ENCODE measurements at regions not wholly inside any gene's neighbourhood (a gene's known extent, or its start where the extent isn't known, plus 50 kb on each side); places are given as distances from the start of the nearest gene placed in this dataset.
"Not testable (repeated sequence)": the region's sequence is repeated elsewhere in the genome, so short reads cannot be mapped to it uniquely, and the experiment has no call there.

GRCh38 chr11:81792416-81792815 lies 941.2 kb downstream of the FAM181B start:
- no peak for DNase-seq (ENCODE audit: low spot score)
- H2AFZ ChIP-seq (ENCODE audit: low read length), result no peak overlapping the region
- H3K4me3 ChIP-seq (ENCODE audit: low read depth, low read length, poor library complexity, severe bottlenecking), result no peak overlapping the region
- no peaks in the 10 kb centered on the region for H3K79me2 ChIP-seq (ENCODE audit: insufficient read depth, low read depth, low read length)
- TF ChIP-seq CTCF (conservative IDR thresholded peaks at IDR 0.05; ENCODE audit: low read length) (no peak), EZH2phosphoT487 (IDR thresholded peaks at IDR 0.05; ENCODE audit: borderline replicate concordance, low read depth, low read length) (no peak)
- CTCF ChIA-PET (ENCODE audit: unreplicated experiment), result no interaction called here
- POLR2A ChIA-PET, result interaction anchor here (1.0 kb wide), 1 partner anchor 12 kb away, joined by 3 read pairs; no protein-coding TSS in a partner anchor
- H3K36me3 ChIP-seq (ENCODE audit: insufficient read depth, low read length), result no peaks in the 10 kb centered on the region
- no peak overlapping the region for H3K4me2 ChIP-seq (ENCODE audit: low read length)
- intact Hi-C loops (cut with micrococcal nuclease; ENCODE audit: unreplicated experiment), result no loop called here
- H3K9me3 ChIP-seq (ENCODE audit: low read length), result no peaks in the 10 kb centered on the region
- no peak overlapping the region for H3K27ac ChIP-seq (ENCODE audit: low read depth, low read length, poor library complexity, severe bottlenecking)
- BruUV-seq (replicated peaks), result no TSS peak
- H3K4me1 ChIP-seq (ENCODE audit: insufficient read depth, low read length, poor library complexity, severe bottlenecking), result no peaks in the 10 kb centered on the region
- no peaks in the 10 kb centered on the region for H4K20me1 ChIP-seq (ENCODE audit: insufficient read depth, low read length)
- no peaks in the 10 kb centered on the region for H3K9me2 ChIP-seq (ENCODE audit: insufficient read depth, low read length)

GRCh38 chr11:81787584-81788049 lies 946.0 kb downstream of the FAM181B start:
- no TSS peak for BruUV-seq (replicated peaks)
- POLR2A ChIA-PET, result interaction anchor here (1.0 to 1.6 kb wide), 2 partner anchors 8 to 91 kb away, joined by 3 to 4 read pairs; no protein-coding TSS in a partner anchor
- no peak overlapping the region for H3K27ac ChIP-seq (ENCODE audit: low read depth, low read length, poor library complexity, severe bottlenecking)
- CTCF ChIA-PET (ENCODE audit: unreplicated experiment), result interaction anchor here (0.7 to 1.4 kb wide), 3 partner anchors 18 to 200 kb away, joined by 3 read pairs; no protein-coding TSS in a partner anchor
- peak; percentile 49 for DNase-seq (ENCODE audit: low spot score)
- no peaks in the 10 kb centered on the region for H4K20me1 ChIP-seq (ENCODE audit: insufficient read depth, low read length)
- no peaks in the 10 kb centered on the region for H3K4me1 ChIP-seq (ENCODE audit: insufficient read depth, low read length, poor library complexity, severe bottlenecking)
- H2AFZ ChIP-seq (ENCODE audit: low read length), result no peak overlapping the region
- H3K9me3 ChIP-seq (ENCODE audit: low read length), result no peaks in the 10 kb centered on the region
- no peak overlapping the region for H3K4me2 ChIP-seq (ENCODE audit: low read length)
- intact Hi-C loops (cut with micrococcal nuclease; ENCODE audit: unreplicated experiment), result loop anchor here (5.0 to 10.0 kb wide), 3 partner anchors 175 to 447 kb away; no protein-coding TSS in a partner anchor
- H3K79me2 ChIP-seq (ENCODE audit: insufficient read depth, low read depth, low read length), result no peaks in the 10 kb centered on the region
- no peak overlapping the region for H3K4me3 ChIP-seq (ENCODE audit: low read depth, low read length, poor library complexity, severe bottlenecking)
- no peaks in the 10 kb centered on the region for H3K9me2 ChIP-seq (ENCODE audit: insufficient read depth, low read length)
- no peaks in the 10 kb centered on the region for H3K36me3 ChIP-seq (ENCODE audit: insufficient read depth, low read length)
- TF ChIP-seq EZH2phosphoT487 (IDR thresholded peaks at IDR 0.05; ENCODE audit: borderline replicate concordance, low read depth, low read length) (no peak), CTCF (conservative IDR thresholded peaks at IDR 0.05; ENCODE audit: low read length) (peak; percentile 76)

- Histone ChIP-seq H3K4me1 (ENCODE audit: insufficient read depth, low read length, poor library complexity, severe bottlenecking) (no peaks in the 10 kb centered on the region), H4K20me1 (ENCODE audit: insufficient read depth, low read length) (no peaks in the 10 kb centered on the region), H3K4me3 (ENCODE audit: low read depth, low read length, poor library complexity, severe bottlenecking) (no peak overlapping the region), H3K9me3 (ENCODE audit: low read length) (no peaks in the 10 kb centered on the region), H3K4me2 (ENCODE audit: low read length) (no peak overlapping the region), H3K36me3 (ENCODE audit: insufficient read depth, low read length) (no peaks in the 10 kb centered on the region), H3K9me2 (ENCODE audit: insufficient read depth, low read length) (no peaks in the 10 kb centered on the region), H2AFZ (ENCODE audit: low read length) (no peak overlapping the region), H3K27ac (ENCODE audit: low read depth, low read length, poor library complexity, severe bottlenecking) (no peak overlapping the region), H3K79me2 (ENCODE audit: insufficient read depth, low read depth, low read length) (no peaks in the 10 kb centered on the region)
- DNase-seq (ENCODE audit: low spot score), result no peak
- no TSS peak for BruUV-seq (replicated peaks)
- intact Hi-C loops (cut with micrococcal nuclease; ENCODE audit: unreplicated experiment), result no loop called here
- CTCF ChIA-PET (ENCODE audit: unreplicated experiment), result no interaction called here
- TF ChIP-seq EZH2phosphoT487 (IDR thresholded peaks at IDR 0.05; ENCODE audit: borderline replicate concordance, low read depth, low read length) (no peak), CTCF (conservative IDR thresholded peaks at IDR 0.05; ENCODE audit: low read length) (no peak)
- POLR2A ChIA-PET, result no interaction called here
Measured at GRCh38 chr11:81772166-81772565, 961.5 kb downstream of the FAM181B start.

GRCh38 chr11:81769906-81770305 lies 963.8 kb downstream of the FAM181B start:
- H3K27ac ChIP-seq (ENCODE audit: low read depth, low read length, poor library complexity, severe bottlenecking); H3K79me2 ChIP-seq (ENCODE audit: insufficient read depth, low read depth, low read length); H3K9me2 ChIP-seq (ENCODE audit: insufficient read depth, low read length); H2AFZ ChIP-seq (ENCODE audit: low read length); H4K20me1 ChIP-seq (ENCODE audit: insufficient read depth, low read length); H3K36me3 ChIP-seq (ENCODE audit: insufficient read depth, low read length); CTCF ChIA-PET (ENCODE audit: unreplicated experiment); H3K4me1 ChIP-seq (ENCODE audit: insufficient read depth, low read length, poor library complexity, severe bottlenecking); H3K9me3 ChIP-seq (ENCODE audit: low read length); H3K4me2 ChIP-seq (ENCODE audit: low read length); intact Hi-C loops (cut with micrococcal nuclease; ENCODE audit: unreplicated experiment); DNase-seq (ENCODE audit: low spot score); H3K4me3 ChIP-seq (ENCODE audit: low read depth, low read length, poor library complexity, severe bottlenecking); BruUV-seq (replicated peaks): not testable (repeated sequence)
- POLR2A ChIA-PET, result interaction anchor here (0.6 kb wide), 1 partner anchor 640 kb away, joined by 3 read pairs; no protein-coding TSS in a partner anchor
